ENCODE measurements at regions not wholly inside any gene's neighbourhood (a gene's known extent, or its start where the extent isn't known, plus 50 kb on each side); places are given as distances from the start of the nearest gene placed in this dataset.

DNA sequence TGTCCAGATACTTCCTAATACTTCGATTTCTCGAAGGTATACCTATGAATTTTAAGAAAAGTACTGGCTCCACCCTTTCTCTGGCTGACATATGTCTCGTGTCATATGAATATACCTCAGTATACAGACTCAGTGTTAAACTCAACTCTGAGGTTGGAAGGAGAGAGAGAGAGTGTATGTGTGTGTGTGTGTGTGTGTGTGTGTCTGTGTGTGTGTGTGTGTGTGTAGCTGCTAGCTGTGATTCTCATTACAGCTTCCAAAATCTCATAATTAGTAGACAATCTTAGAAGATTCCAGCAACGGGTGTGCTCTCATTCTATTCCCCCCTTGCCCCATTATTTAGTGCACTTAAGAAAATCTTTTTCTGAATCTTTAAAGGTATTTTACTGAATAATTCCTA, 380.3 kb upstream of the B3GALT2 start:
- TF ChIP-seq, protein P1, sequence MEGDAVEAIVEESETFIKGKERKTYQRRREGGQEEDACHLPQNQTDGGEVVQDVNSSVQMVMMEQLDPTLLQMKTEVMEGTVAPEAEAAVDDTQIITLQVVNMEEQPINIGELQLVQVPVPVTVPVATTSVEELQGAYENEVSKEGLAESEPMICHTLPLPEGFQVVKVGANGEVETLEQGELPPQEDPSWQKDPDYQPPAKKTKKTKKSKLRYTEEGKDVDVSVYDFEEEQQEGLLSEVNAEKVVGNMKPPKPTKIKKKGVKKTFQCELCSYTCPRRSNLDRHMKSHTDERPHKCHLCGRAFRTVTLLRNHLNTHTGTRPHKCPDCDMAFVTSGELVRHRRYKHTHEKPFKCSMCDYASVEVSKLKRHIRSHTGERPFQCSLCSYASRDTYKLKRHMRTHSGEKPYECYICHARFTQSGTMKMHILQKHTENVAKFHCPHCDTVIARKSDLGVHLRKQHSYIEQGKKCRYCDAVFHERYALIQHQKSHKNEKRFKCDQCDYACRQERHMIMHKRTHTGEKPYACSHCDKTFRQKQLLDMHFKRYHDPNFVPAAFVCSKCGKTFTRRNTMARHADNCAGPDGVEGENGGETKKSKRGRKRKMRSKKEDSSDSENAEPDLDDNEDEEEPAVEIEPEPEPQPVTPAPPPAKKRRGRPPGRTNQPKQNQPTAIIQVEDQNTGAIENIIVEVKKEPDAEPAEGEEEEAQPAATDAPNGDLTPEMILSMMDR (IDR thresholded peaks at IDR 0.05; ENCODE audit: borderline replicate concordance, extremely low read depth, low read length, poor library complexity, severe bottlenecking), result no peak
- TF ChIP-seq EZH2 (IDR thresholded peaks at IDR 0.05; ENCODE audit: borderline replicate concordance, low read depth, low read length, severe bottlenecking), result no peak
